H1 (cell line): ENCODE measurements at regions not wholly inside any gene's neighbourhood (a gene's known extent, or its start where the extent isn't known, plus 50 kb on each side); places are given as distances from the start of the nearest gene placed in this dataset.
A peak's percentile ranks its signal among the peaks of the same experiment; 100 is the strongest.

Experiments
- CTCF ChIA-PET: fragments of 300-600 bp; sonication (Branson Sonifier 250); formaldehyde crosslinking; loops from one replicate; lab custom pipeline; 2021; ENCODE audit not compliant: partially characterized antibody; lab: Charles Lee
- POLR2A ChIA-PET: fragments of 300-600 bp; sonication (Branson Sonifier 250); formaldehyde crosslinking; loops from one replicate; lab custom pipeline; 2021; ENCODE audit warnings: inconsistent platforms; ENCODE audit not compliant: partially characterized antibody; lab: Charles Lee
- DNase-seq, 2 experiments: peaks; one replicate each; pipeline versions ENCODE4 v3.0.0 to v3.0.0-alpha.2; 2010 to 2022; ENCODE audit warnings: low spot score in 2 of 2, low read depth in 1 of 2, mixed read lengths in 1 of 2
- FAIRE-seq: peaks from 2 replicates; lab custom pipeline; 2011; peaks lifted over from hg19 to GRCh38; lab: Jason Lieb, UNC
- H2AFZ ChIP-seq: 2 replicates; pipeline ENCODE4 v1.8.1; 2012; ENCODE audit warnings: low read length, inconsistent platforms
- H2AK5ac ChIP-seq: 2 replicates; pipeline ENCODE4 v1.6.1; 2013; ENCODE audit warnings: low read depth, low read length
- H2BK120ac ChIP-seq: replicated peaks from 2 replicates; pipeline ENCODE3; 2013; ENCODE audit warnings: low read depth, low read length, inconsistent platforms
- H2BK12ac ChIP-seq: 2 replicates; pipeline ENCODE4 v1.6.1; 2013; ENCODE audit warnings: low read depth, low read length
- H2BK15ac ChIP-seq: 2 replicates; pipeline ENCODE4 v1.6.1; 2013; ENCODE audit warnings: low read length
- H2BK20ac ChIP-seq: 2 replicates; pipeline ENCODE4 v1.6.1; 2013; ENCODE audit warnings: low read length
- H2BK5ac ChIP-seq: 2 replicates; pipeline ENCODE4 v1.6.1; 2013; ENCODE audit warnings: low read depth, low read length
- H3K14ac ChIP-seq: 2 replicates; pipeline ENCODE4 v1.6.1; 2013; ENCODE audit warnings: inconsistent platforms; ENCODE audit not compliant: insufficient read length
- H3K18ac ChIP-seq: 2 replicates; pipeline ENCODE4 v1.6.1; 2013; ENCODE audit warnings: low read length; ENCODE audit errors: extremely low read depth
- H3K23ac ChIP-seq: 2 replicates; pipeline ENCODE4 v1.6.1; 2013; ENCODE audit warnings: inconsistent platforms; ENCODE audit not compliant: insufficient read length
- H3K23me2 ChIP-seq: 2 replicates; pipeline ENCODE4 v1.6.1; 2013; ENCODE audit warnings: low read depth, low read length
- H3K27ac ChIP-seq: 2 replicates; pipeline ENCODE4 v1.6.1; 2011; ENCODE audit warnings: low read depth, low read length, inconsistent platforms
- H3K27me3 ChIP-seq, 4 experiments: replicated peaks in 1 of 4; 1 replicate in 1 of 4; 2 replicates in 3 of 4; pipeline versions ENCODE4 v1.6.1 to v1.8.1; 2011 to 2013; ENCODE audit warnings: low read length in 3 of 4, mild to moderate bottlenecking in 3 of 4, inconsistent platforms in 2 of 4, mixed read lengths in 2 of 4, moderate library complexity in 1 of 4; ENCODE audit not compliant: control insufficient read depth in 3 of 4, insufficient read depth in 3 of 4; ENCODE audit errors: extremely low read depth in 1 of 4
- H3K36me3 ChIP-seq, 4 experiments: 2 replicates each; pipeline versions ENCODE4 v1.6.1 to v1.8.1; 2011 to 2013; ENCODE audit warnings: mild to moderate bottlenecking in 4 of 4, low read length in 3 of 4, moderate library complexity in 2 of 4, control low read depth in 1 of 4, inconsistent platforms in 1 of 4; ENCODE audit not compliant: insufficient read depth in 4 of 4, control insufficient read depth in 2 of 4
- H3K4ac ChIP-seq: replicated peaks from 2 replicates; pipeline ENCODE3; 2013; ENCODE audit warnings: low read length, low read depth, mixed read lengths, inconsistent platforms; ENCODE audit not compliant: insufficient read length
- H3K4me1 ChIP-seq, 4 experiments: replicated peaks in 1 of 4; 1 replicate in 1 of 4; 2 replicates in 3 of 4; pipeline versions ENCODE4 v1.6.1 to v1.8.1; 2011 to 2013; ENCODE audit warnings: low read length in 3 of 4, inconsistent platforms in 2 of 4, mixed read lengths in 1 of 4; ENCODE audit not compliant: insufficient read depth in 4 of 4, control insufficient read depth in 3 of 4
- H3K4me2 ChIP-seq, 2 experiments: 2 replicates each; pipeline versions ENCODE4 v1.6.1 to v1.8.1; 2011 to 2013; ENCODE audit warnings: low read depth in 2 of 2, low read length in 2 of 2, control low read depth in 1 of 2, inconsistent platforms in 1 of 2, mild to moderate bottlenecking in 1 of 2; ENCODE audit not compliant: insufficient read depth in 1 of 2
- H3K4me3 ChIP-seq, 4 experiments: fragments of 200-600, 300-600 bp in 1 of 4; sonication (generic), shearing (Covaris generic), sonication (Bioruptor Twin) in 1 of 4; 2 replicates each; pipeline versions ENCODE4 v1.5.1 to v1.8.1; 2011 to 2016; ENCODE audit warnings: low read length in 4 of 4, low read depth in 3 of 4, control low read depth in 2 of 4, inconsistent platforms in 2 of 4, mild to moderate bottlenecking in 2 of 4, mixed read lengths in 1 of 4, moderate library complexity in 1 of 4; ENCODE audit not compliant: insufficient read depth in 2 of 4; ENCODE audit errors: extremely low read depth in 1 of 4
- H3K56ac ChIP-seq: replicated peaks from 2 replicates; pipeline ENCODE3; 2013; ENCODE audit warnings: low read depth, mild to moderate bottlenecking, mixed read lengths, low read length, inconsistent platforms; ENCODE audit not compliant: insufficient read length
- H3K79me1 ChIP-seq: 2 replicates; pipeline ENCODE4 v1.6.1; 2013; ENCODE audit warnings: low read depth, low read length, control low read depth
- H3K79me2 ChIP-seq, 2 experiments: 2 replicates each; pipeline versions ENCODE4 v1.6.1 to v1.8.1; 2012 to 2013; ENCODE audit warnings: low read length in 2 of 2, mild to moderate bottlenecking in 2 of 2, inconsistent platforms in 1 of 2; ENCODE audit not compliant: insufficient read depth in 2 of 2, control insufficient read depth in 1 of 2
- H3K9ac ChIP-seq, 4 experiments: replicated peaks in 1 of 4; 1 replicate in 1 of 4; 2 replicates in 3 of 4; pipeline versions ENCODE4 v1.6.1 to v1.8.1; 2011 to 2013; ENCODE audit warnings: low read depth in 3 of 4, low read length in 3 of 4, control low read depth in 2 of 4, mild to moderate bottlenecking in 2 of 4, moderate library complexity in 2 of 4, inconsistent platforms in 1 of 4; ENCODE audit errors: extremely low read depth in 1 of 4
- H3K9me3 ChIP-seq, 2 experiments: 2 replicates each; pipeline versions ENCODE4 v1.6.1 to v1.8.1; 2012 to 2013; ENCODE audit warnings: mild to moderate bottlenecking in 2 of 2, moderate library complexity in 2 of 2, control low read depth in 1 of 2, inconsistent platforms in 1 of 2, low read depth in 1 of 2, low read length in 1 of 2, mixed read lengths in 1 of 2; ENCODE audit not compliant: insufficient read depth in 2 of 2
- H4K20me1 ChIP-seq, 2 experiments: replicated peaks in 1 of 2; 2 replicates each; pipeline versions ENCODE3 to v1.8.1; 2011 to 2013; ENCODE audit warnings: inconsistent platforms in 2 of 2, low read length in 2 of 2, mild to moderate bottlenecking in 1 of 2; ENCODE audit not compliant: insufficient read depth in 2 of 2, control insufficient read depth in 1 of 2
- H4K5ac ChIP-seq: 2 replicates; pipeline ENCODE4 v1.6.1; 2013; ENCODE audit warnings: low read length, low read depth, mixed read lengths, inconsistent platforms; ENCODE audit not compliant: insufficient read length
- H4K8ac ChIP-seq: 2 replicates; pipeline ENCODE4 v1.8.0; 2013; ENCODE audit warnings: mild to moderate bottlenecking, moderate library complexity, low read length, inconsistent platforms; ENCODE audit not compliant: insufficient read depth; ENCODE audit errors: extremely low read depth
- H4K91ac ChIP-seq: replicated peaks from 2 replicates; pipeline ENCODE3; 2013; ENCODE audit warnings: low read length, mixed read lengths, inconsistent platforms; ENCODE audit not compliant: insufficient read length
- CHD2 ChIP-seq: IDR thresholded peaks from 2 replicates; pipeline ENCODE4 v1.6.1; 2012; ENCODE audit warnings: low read length, improper control_type of control experiment
- CREB1 ChIP-seq: IDR thresholded peaks from 2 replicates; pipeline ENCODE4 v1.6.1; 2012; ENCODE audit warnings: inconsistent platforms
- CTBP2 ChIP-seq: IDR thresholded peaks from 2 replicates; pipeline ENCODE4 v1.7.0; 2011; ENCODE audit warnings: borderline replicate concordance, mild to moderate bottlenecking, moderate library complexity, mixed read lengths, low read length; ENCODE audit not compliant: insufficient read depth, insufficient read length
- HDAC2 ChIP-seq, 2 experiments: fragments of 300-600 bp in 1 of 2; sonication (generic) in 1 of 2; IDR thresholded peaks; 2 replicates each; pipeline ENCODE4 v1.6.1; 2011 to 2012; ENCODE audit warnings: low read depth in 2 of 2, low read length in 2 of 2, mild to moderate bottlenecking in 2 of 2, moderate library complexity in 2 of 2, borderline replicate concordance in 1 of 2, inconsistent platforms in 1 of 2
- JUN ChIP-seq: IDR thresholded peaks from 2 replicates; pipeline ENCODE4 v1.6.1; 2011; ENCODE audit warnings: low read depth, mild to moderate bottlenecking, improper control_type of control experiment, low read length
- RFX5 ChIP-seq: IDR thresholded peaks from 2 replicates; pipeline ENCODE4 v1.6.1; 2011; ENCODE audit warnings: low read depth, low read length, improper control_type of control experiment, borderline replicate concordance
- SIN3A ChIP-seq, 2 experiments: IDR thresholded peaks in 1 of 2; conservative IDR thresholded peaks in 1 of 2; 2 replicates each; pipeline ENCODE4 v1.6.1; 2011 to 2012; ENCODE audit warnings: low read length in 2 of 2, improper control_type of control experiment in 1 of 2, low read depth in 1 of 2, mild to moderate bottlenecking in 1 of 2
- SP4 ChIP-seq: IDR thresholded peaks from 2 replicates; pipeline ENCODE4 v1.6.1; 2012; ENCODE audit warnings: low read length, inconsistent platforms
- YY1 ChIP-seq: IDR thresholded peaks from 2 replicates; pipeline ENCODE4 v1.6.1; 2011; ENCODE audit warnings: low read depth, mild to moderate bottlenecking, low read length
- WGBS, 2 experiments: shearing (Covaris generic) in 1 of 2; methylation state at CpG; one replicate each; pipeline versions ENCODE4 v1.1.6 to v1.1.7; 2013 to 2015; ENCODE audit warnings: low lambda C conversion rate in 2 of 2, mixed read lengths in 2 of 2, inconsistent platforms in 1 of 2, low coverage in 1 of 2, missing lambda C conversion rate in 1 of 2; ENCODE audit not compliant: insufficient replicate concordance in 2 of 2, insufficient coverage in 1 of 2, insufficient read length in 1 of 2; ENCODE audit errors: extremely low coverage in 1 of 2, missing lambda C conversion rate in 1 of 2; 5-methylcytosine and 5-hydroxymethylcytosine counted together

DNA sequence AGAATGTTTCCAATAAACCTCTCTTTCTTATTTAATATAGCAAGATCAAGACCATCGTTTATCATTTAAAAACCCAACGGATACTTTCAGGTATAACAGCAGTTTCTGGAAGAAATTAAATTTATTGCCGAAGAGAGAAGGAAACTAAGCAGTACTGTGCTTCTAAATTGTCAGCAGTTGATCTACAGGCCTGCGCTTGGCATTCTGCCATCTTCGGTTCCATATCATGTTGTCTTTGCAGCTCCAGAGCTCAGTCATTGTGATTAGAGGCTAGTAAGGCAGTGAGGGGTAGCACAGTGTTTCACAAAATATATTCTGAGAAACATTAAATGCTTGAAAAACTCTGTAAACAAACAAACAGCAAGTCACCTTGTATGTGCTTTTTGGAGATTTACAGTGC, 301.3 kb downstream of the REEP3 start:
- H3K27me3 ChIP-seq = no peaks in the 10 kb centered on the region
- H2BK12ac ChIP-seq = no peak overlapping the region
- H3K23ac ChIP-seq = no peak overlapping the region
- H4K5ac ChIP-seq = no peak overlapping the region
- no peak overlapping the region for H2AK5ac ChIP-seq
- no peaks in the 10 kb centered on the region for H3K9me3 ChIP-seq
- no peak overlapping the region for H3K27ac ChIP-seq
- H4K20me1 ChIP-seq = no peaks in the 10 kb centered on the region
- H3K4me3 ChIP-seq = no peak overlapping the region
- 0 out of 2 replicates have a peak overlapping the region, but pooled peaks have one; percentile 3 for H2AFZ ChIP-seq
- H3K79me1 ChIP-seq = no peaks in the 10 kb centered on the region
- no peak overlapping the region for H2BK120ac ChIP-seq
- H3K4me1 ChIP-seq = no peaks in the 10 kb centered on the region
- no peak overlapping the region for H2BK5ac ChIP-seq
- no peaks in the 10 kb centered on the region for H3K36me3 ChIP-seq
- DNase-seq = no peak
- no peaks in the 10 kb centered on the region for H3K23me2 ChIP-seq
- ChIA-PET POLR2A (no interaction called here), CTCF (no interaction called here)
- no peak overlapping the region for H2BK20ac ChIP-seq
- 66% methylated on average over 5 of the region's 5 CpGs; no CpG with 5 or more reads in 1 of the 2 experiments for WGBS, 2 experiments
- H3K9ac ChIP-seq = no peak overlapping the region
- no peak overlapping the region for H4K8ac ChIP-seq
- no peak overlapping the region for H3K4ac ChIP-seq
- H3K79me2 ChIP-seq = no peaks in the 10 kb centered on the region
- no peak overlapping the region for H4K91ac ChIP-seq
- no peak overlapping the region for H2BK15ac ChIP-seq
- FAIRE-seq = no peak
- no peak overlapping the region for H3K56ac ChIP-seq
- H3K18ac ChIP-seq = no peak overlapping the region
- H3K14ac ChIP-seq = no peak overlapping the region
- TF ChIP-seq RFX5 (no peak), CHD2 (no peak), CREB1 (no peak), SIN3A (conservative IDR thresholded peaks at IDR 0.05 in 1 of 2, IDR thresholded peaks at IDR 0.05 in 1 of 2; ENCODE audit: low read depth in 1 of 2, low read length in 2 of 2) (no peak), YY1 (no peak), JUN (no peak), CTBP2 (no peak), SP4 (no peak), HDAC2 (IDR thresholded peaks at IDR 0.05; ENCODE audit: borderline replicate concordance in 1 of 2, low read depth in 2 of 2, low read length in 2 of 2) (no peak)
- H3K4me2 ChIP-seq = no peak overlapping the region
